Stimulated activated CD4-positive, alpha-beta T cell treated with anti-CD3 and anti-CD28 coated beads, Interleukin-4, amount 100 ng/mL, for 24 hours (primary cell): ENCODE measurements at regions not wholly inside any gene's neighbourhood (a gene's known extent, or its start where the extent isn't known, plus 50 kb on each side); places are given as distances from the start of the nearest gene placed in this dataset.
"Not testable (repeated sequence)": the region's sequence is repeated elsewhere in the genome, so short reads cannot be mapped to it uniquely, and the experiment has no call there.

Source experiments
- DNase-seq: peaks from one replicate; pipeline ENCODE4 v3.0.0-alpha.2; 2020

- no peak for DNase-seq
These were observed 95.3 kb upstream of the EGFL6 start for GRCh38 chrX:13474164-13474516.

GRCh38 chrX:13473442-13474163, 95.8 kb upstream of the EGFL6 start:
- no peak for DNase-seq

GRCh38 chrX:13472975-13473374, 96.4 kb upstream of the EGFL6 start:
- DNase-seq = no peak

DNA sequence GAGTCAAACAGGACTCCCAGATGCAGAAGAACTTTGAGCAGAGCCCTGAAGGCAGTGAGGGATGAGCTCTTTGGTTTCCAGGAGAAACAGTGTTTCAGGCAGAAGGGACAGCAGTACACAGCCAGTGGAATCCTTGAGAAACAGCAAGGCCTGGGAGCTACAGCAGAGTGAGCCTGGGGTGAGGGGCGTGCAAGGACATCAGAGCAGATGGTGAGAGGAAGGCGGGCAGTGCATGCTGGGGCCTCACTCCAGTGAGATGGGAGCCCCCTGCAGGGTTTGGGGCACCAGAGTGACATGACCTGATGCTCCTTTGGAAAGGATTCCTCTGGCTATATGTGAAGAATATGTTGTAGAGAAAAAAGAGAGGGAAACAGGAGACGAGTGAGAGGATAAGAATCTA, 98.1 kb upstream of the EGFL6 start:
- no peak for DNase-seq

GRCh38 chrX:13470685-13470977, 98.8 kb upstream of the EGFL6 start:
- DNase-seq = no peak

DNA sequence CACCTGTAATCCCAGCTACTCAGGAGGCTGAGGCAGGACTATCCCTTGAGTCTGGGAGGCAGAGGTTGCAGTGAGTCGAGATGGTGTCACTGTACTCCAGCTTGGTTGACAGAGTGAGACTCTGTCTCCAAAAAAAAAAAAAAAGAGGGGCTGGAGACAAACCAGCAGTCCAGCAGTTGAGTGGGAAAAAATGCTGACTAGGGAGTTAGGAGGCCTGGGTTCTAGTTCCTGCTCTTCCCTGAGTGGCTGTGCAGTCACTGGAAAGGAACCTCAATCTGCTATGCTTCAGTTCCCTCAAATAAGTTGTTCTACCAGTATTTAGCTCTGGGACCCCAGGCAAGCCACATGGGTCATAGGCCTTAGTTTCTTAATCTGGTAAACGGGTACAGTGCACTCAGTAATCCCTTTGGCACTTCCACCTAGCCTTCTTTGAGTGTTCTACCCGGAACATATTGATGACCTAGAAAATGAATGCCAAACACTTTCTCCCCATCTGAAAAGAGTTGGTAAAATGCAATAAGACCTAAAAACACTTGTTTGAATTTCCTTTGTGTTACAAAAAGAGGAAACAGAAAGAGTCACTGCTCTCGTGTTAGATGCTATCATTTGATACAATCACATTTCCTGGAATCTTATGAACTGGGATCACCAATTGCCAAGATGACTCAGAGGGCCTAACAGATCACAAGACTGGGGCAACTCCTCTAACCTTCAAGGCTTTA, 99.3 kb upstream of the EGFL6 start:
- DNase-seq = no peak

- DNase-seq = no peak
These were observed 101.3 kb upstream of the EGFL6 start for GRCh38 chrX:13468096-13468495.

GRCh38 chrX:13467243-13467642, 102.2 kb upstream of the EGFL6 start:
- no peak for DNase-seq

- no peak for DNase-seq
These were observed 104.7 kb upstream of the EGFL6 start for GRCh38 chrX:13464599-13465275.

- DNase-seq = no peak
These were observed 105.8 kb upstream of the EGFL6 start for GRCh38 chrX:13463608-13464007.

DNA sequence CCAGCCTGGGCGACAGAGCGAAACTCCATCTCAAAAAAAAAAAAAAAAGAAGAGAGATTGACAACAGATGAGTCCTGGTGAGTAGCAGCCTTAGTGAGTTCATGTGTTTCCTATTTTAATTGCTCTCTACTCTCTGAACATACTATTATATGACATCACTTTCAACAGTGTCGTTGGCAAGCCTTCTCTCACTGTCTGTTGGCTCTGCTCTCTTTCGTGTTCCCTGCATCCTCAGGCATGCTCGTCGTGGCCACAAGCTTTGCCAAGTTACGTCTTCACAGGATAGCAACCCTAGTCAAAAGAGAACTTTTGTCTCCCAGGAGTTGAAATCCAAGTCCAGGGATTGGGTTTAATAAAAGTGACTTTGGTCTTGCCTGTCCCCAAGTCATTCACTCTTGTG, 117.1 kb upstream of the EGFL6 start:
- no peak for DNase-seq

GRCh38 chrX:13449441-13449840, 120.0 kb upstream of the EGFL6 start:
- no peak for DNase-seq

GRCh38 chrX:13448941-13449340, 120.5 kb upstream of the EGFL6 start:
- no peak for DNase-seq

- not testable (repeated sequence) for DNase-seq
These were observed 121.8 kb upstream of the ATXN3L start for GRCh38 chrX:13441608-13442007.

DNA sequence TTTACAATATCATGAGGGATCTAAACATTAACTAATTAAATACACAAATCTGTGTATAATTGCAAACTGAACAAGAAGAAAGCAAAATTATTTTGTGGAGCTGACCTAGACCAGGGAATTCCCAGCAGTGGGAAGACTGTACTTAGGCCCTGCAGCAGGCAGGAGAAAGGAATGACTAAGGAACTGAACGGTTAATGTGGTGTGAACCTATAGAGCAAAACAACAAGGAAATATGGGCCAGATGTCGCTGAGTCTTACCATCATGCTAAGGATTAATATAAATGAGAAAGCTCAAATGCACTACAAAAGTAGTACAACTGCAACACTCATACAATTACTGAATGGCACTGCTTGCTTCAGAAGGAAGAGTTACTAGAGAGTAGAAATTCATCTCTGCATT, 120.3 kb upstream of the ATXN3L start:
- no peak for DNase-seq

- DNase-seq = no peak
These were observed 113.4 kb upstream of the ATXN3L start for GRCh38 chrX:13433298-13433605.

GRCh38 chrX:13432414-13433297, 112.8 kb upstream of the ATXN3L start:
- DNase-seq = no peak

DNA sequence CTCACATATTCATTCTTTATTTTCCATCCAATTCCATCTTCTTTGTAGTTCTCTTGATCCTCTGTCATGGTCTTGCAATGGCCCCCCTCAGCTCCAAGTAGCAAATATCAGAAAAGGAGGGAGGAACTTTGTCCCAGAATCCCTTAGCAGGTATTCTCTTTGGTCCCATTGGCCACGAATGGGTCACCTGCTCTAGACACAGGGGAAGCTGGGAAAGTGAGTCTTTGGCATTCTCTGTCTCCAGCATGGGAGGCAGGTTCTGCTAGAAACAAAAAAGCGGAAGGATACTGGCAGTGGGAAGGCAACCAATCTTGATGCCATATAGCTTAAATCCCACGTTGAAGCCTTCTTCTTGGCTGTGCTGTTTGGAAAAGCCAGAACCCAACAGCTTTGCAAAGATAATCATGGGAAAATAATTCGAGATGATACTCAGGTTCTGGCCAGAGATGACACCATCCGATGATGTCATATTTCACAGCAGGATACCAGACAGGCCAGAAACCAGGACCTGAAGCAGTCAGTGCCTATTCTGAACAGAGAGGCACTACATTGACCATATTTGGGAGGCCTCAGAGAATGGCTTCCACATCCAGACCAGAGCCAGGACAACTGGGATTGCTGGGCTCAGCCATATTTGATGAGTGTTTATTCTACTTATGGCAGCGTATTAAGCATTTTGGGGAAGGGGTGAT, 110.4 kb upstream of the ATXN3L start:
- DNase-seq = no peak

DNA sequence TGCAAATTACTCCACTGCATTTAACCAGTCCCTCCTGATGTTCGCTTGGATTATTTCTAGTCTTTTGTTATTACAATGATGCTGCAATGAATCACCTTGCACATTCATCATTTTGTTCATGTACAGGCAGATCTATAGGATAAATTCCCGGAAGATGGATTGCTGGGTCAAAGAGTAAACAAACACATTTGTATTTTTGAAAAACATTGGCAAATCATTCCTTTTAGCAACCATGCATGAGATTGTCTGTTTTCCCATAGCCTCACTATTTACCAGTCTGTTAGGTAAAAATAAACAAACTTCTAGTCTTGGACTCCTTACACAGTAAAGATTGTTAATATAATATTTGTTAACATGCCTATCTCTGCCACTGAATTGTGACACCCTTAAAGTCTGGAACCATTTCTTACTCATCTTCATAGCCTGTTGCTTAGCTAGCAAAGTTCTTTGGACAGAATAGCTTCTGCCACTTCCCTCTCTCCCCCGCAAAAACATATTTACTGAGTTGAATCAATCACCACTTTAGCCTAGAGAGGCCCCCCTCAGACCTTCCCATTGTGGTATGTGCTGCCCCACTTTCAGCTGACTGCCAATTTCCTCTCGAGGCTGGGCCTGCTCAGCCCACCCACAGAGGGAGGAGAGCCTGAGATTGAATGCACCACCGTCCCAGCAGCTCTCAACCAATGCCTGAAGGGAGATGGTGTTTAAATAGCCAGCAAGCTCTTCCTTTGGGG, 108.4 kb upstream of the ATXN3L start:
- peak; percentile 3 for DNase-seq

DNA sequence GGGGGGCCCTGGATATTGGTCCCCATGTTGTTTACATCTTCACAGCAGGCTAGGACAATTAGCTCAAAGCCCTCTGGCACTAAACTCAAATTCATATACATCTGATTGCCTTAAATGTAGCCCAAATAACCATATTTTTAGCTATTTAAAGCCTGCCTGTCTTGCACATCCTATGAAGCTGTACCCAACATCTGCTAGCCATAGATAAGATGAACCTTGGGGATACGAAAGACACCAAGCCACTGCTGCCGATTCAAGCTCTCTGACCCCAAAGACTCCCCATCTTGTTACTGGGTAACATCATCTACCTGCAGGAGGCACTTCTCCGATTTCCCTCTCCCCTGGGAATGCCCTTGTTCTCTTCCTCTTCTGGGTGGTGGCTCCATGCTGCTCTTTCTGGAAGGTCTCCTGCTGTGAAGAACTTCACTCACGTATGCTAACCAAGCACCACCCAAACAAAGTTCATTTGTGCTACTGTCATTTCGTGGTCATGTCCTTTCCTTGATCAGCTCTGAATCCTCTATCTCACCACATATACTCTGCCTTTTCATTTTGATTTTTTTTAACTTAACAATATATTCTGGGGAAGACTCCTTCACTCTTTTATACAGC, 107.7 kb upstream of the ATXN3L start:
- no peak for DNase-seq

DNA sequence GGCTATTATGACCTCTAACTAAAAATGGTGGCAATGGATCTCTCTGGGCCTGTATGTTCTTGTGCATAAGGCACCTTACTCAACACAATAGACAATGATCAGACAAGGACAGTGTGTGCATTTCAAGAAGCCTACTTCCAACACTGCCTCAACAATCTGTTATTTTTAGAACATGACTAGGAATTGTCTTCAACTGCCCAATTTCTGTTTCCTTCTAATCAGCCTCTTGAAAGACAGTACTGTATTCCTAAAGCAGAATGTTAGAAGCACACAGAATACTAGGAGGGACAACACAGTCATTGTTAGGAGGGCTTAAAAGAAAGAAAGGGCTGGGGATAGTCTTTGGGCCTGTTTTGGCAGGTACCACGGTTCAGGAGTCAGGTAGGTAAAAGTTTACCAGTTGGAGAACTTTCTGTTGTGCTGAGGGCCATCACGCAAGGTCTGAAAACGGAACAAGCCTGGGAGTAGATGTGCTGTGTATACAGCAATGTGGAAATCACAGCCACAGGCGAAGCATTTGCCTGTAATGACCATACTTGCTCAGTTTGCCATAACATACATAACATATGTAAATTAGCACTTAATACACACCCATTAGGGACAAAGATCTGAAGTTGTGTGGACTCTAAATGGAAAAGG, 100.8 kb upstream of the ATXN3L start:
- no peak for DNase-seq
